GM18870 (cell line): ENCODE measurements at regions not wholly inside any gene's neighbourhood (a gene's known extent, or its start where the extent isn't known, plus 50 kb on each side); places are given as distances from the start of the nearest gene placed in this dataset.
"Not testable (repeated sequence)": the region's sequence is repeated elsewhere in the genome, so short reads cannot be mapped to it uniquely, and the experiment has no call there.

Experiments used
- ATAC-seq: cut with Tn5 transposase; IDR thresholded peaks from one replicate; pipeline ENCODE4 v1.9.1; 2021; ENCODE audit warnings: moderate library complexity; ENCODE audit not compliant: unreplicated experiment

DNA sequence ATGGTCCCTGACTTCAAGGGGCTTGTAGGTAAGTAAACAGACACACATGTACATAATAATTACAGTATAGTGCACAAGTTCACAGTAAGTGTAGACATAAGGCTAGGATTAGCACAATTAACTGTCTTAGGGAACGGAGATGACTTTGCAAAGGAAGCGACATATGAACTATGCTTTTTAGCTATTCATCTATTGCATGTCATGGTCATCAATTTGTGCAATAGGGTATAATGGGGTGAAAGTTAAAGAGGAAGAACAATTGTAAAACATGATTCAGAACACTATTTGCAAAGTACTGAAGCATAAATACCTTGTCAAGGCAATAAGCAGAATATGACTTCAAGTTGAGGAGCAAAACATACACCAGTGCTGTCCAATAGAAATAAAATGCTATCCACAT lies 112.3 kb upstream of the SLC8A1 start:
- no peak for ATAC-seq

DNA sequence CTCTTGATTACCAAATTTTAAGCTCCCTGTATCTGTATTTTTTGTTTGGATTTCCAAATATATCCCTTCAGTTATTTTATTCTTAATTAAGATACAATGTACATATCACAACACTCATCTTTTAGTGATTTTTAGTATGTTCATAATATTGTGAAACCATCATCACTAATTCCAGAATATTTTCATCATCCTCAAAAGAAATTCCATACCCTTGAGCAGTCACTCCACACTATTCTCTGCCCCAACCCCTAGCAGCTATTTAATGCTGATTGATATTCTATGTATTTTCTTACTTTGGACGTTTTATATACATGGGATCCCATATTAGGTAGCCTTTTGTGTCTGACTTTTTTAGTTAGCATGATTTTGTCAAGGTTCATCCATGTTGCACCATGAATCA lies 127.4 kb upstream of the SLC8A1 start:
- ATAC-seq: no peak

DNA sequence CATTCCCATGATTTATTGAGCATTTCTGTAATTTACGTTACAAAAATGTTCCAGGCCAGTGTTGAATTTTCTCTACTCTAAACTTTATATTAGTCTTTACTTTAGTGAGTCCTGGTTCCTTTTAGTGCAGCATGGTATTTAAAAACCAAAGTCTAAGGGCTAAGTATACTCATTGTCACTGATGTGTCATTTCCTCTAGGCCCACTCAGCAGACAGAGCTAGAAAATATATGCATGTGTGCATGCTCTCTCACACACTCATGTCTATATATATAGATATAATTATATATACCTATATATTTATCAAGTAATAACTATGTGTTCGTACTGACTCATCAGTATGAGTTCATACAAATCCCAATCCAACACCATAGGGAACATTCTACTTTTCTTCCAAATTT lies 132.5 kb upstream of the SLC8A1 start:
- no peak for ATAC-seq

DNA sequence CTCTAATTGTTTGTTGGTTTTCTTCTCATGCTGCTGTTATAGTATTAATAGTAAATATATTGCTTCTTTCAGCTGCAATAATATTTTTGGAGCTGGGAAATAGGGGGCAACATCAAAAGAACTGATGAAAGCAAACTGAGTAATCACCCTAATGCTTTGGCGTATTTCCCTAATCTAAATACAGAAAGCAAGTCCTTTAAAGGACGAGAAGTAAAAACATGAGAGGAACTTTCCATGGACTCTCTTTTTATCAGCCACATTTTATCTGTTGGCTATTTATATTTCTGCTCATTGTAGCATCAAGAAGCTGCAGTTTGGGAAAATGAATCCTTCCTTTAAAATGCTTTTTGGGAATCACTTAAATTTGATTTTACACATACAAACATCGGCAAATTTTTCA lies 139.9 kb upstream of the SLC8A1 start:
- ATAC-seq: no peak

DNA sequence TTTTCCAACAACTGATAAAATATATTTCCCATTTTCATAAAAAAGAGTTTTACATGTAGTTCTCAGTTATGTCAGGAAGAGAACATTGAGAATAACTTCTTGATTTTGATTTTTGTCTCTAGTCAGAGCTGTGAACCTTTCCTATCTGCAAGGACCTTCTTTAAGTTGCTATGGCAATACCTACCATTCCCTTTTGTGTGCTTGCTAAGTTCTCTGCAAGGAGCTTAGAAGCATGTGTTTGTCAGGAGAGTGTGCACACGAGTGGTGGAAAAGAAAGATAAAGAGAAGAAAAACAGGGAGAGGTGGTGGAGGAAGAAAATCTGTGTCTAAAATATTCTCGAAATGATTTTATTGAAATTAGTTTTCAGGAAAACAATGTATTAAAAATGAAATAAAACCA lies 140.3 kb upstream of the SLC8A1 start:
- ATAC-seq: no peak

DNA sequence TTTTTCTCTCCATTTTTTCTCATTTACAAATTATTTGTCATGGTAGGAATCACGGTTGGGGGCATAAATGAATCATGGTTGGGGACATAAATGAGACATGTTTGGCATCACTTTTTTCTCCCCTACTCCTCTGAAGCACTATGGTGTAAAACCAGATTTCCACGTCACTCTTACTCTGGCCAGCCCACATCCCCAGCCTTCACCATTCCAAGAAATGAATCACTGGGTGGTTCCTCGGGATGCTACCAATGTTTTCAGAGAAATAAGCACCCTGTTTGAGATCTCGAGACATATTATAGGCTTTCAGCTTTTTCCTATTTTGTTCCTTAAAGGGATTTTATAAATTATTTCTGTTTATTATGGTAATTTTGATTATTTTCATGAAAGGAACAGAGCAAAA lies 155.0 kb upstream of the SLC8A1 start:
- ATAC-seq: no peak

DNA sequence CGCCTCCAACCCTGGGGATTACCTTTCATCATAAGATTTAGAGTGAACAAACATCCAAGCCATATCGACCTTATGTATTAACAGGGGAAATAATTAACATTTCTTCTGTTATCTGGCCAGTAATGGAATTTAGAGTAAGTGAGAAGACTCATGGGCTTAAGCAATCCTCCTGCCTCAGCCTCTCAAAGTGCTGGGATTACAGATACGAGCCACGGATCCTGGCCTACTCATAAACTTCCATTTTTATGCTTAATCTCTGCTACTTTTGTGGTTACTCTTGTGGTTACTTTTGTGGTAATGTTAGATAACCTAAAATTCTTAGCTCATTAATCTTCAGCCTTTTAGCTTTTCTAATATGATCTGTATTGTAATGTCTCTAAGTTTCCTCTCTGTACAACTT lies 159.3 kb upstream of the SLC8A1 start:
- no peak for ATAC-seq

DNA sequence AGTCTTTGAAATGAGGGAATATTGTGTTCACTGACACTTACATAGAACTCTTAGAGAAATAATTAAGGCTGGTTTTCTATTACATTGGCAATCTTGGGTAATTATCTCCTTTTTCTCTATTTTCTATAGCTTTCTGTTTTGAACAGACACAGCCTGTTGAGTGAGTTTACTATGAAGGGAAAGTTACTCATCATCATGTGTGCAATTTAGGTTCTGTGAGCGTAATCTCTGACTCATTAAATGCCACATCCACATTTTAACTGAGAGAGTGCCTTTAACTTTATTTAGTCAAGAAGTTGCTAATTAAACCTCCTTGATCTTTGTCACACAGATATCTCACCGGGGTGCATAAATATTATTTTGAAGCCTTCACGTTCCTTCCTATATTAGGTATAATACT lies 174.0 kb upstream of the SLC8A1 start:
- no peak for ATAC-seq

DNA sequence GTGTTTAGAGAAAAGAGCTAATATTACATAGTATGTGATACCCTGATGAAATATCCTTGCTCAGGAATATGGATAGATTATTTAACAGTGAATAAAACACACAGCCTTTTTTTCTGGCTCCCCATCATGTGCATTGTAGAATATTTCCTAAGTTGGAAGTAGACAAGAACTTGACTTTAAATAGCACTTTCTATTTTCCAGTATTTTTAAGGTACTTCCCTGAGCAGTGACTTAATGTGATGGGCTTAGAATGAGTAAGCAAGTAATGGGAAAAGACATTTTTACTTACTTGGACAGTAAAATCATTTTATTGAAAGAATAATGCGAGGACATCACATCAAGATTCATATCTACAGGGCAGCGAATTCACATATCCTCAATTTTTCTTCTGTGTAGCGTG lies 176.7 kb upstream of the SLC8A1 start:
- ATAC-seq: no peak

DNA sequence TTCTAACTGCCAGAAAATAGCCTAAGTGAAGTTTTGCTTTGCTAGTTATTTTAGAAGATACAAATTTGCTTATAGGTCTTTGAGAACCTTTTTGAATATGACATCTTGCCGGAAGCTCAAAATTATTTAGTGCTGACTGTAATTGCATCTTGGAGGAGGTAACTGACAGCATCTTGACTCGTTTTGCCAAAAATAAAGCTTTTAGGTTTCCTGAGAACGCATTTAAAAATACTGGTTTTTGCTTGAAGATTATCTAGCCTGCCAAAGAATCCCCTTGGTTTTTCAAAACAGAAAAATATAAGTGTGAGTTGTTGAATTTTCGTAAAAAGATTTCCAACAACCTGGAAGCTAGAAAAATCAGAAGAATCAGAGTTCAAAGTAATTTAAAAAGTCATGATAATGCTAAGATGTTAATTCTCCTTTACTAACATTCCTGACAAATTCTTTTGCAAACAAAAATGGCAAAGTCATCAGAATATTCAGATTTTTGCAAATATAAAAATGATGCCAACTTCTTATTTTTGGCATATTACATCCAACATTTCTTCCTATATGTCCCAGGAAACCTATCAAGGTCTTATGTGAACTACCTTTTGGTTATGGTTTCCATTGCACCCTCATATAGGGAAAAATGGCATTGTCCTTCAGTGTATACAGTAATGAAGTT lies 178.0 kb upstream of the SLC8A1 start:
- ATAC-seq: no peak

DNA sequence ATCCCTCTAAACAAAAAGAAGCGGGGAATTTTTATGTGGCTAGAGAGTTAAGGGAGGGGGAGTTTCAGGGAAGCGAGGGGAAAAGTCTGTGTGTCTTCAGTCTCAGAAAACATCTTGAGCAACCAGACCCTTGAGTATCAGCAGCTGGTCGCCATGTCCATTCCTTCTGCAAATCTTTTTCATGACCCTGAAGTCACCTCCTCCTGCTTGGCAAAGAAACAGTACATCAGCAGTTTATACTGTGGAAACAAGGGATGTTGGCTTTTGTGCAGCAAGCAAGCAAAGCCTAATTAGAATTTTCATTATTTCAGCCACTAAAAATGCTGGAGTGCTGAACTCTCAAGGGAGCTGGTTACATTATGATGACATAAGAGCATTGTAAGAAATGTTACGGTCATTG lies 187.4 kb upstream of the SLC8A1 start:
- no peak for ATAC-seq

DNA sequence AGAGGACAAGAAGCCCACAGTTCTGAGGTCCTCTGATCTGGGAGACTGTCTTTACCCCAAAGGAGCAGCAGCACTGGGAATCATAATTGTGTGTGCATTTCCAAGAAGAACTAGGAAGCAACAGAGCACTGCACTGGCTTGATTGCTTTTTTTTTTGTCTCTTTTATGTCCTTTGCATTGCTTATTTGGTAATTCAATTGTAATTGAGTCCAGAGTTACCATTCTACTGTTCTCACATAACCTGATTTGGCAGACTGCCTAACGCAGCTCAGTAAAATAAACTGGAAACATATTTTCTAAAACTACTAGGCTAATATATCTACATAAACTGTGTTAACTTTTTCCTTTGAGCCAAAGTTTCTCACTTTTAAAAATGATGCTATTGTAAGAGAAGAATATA lies 190.3 kb upstream of the SLC8A1 start:
- ATAC-seq: no peak

DNA sequence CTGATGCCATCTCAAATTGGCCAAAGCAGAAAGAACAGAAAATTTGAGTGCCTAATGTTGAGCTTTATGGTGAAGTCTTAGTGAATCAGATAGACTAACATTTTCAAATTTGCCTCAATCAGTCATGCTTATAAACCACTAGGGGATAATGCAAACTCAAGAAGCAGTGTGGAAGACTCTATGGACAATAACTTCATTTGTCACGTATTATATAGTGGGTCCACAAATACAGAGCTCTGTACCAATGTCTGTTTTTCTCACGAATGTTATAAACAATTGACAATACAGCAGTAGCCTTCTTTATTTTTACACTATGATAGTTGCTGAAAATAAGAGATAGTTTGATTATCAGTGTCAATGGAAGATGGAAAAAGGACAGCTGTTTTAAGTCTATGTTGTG lies 190.8 kb upstream of the SLC8A1 start:
- ATAC-seq: no peak

DNA sequence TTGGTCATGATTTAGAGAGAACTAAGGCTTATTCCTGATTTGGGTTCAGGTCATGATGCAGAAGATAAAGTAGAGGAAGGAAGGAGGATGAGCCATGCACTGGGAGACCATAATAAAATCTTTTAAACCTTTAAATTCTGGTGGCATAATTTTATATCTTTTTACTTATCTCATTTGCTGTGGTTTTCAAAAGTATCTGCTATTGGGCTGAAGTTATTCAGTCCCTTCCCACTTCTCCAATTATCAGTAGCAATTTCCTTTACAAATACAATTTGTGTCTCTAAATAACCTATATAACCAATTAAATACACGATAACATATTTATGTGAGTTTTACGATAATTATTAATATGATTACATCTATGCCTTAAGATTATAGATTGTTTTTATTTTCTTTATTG lies 194.8 kb upstream of the SLC8A1 start:
- no peak for ATAC-seq

DNA sequence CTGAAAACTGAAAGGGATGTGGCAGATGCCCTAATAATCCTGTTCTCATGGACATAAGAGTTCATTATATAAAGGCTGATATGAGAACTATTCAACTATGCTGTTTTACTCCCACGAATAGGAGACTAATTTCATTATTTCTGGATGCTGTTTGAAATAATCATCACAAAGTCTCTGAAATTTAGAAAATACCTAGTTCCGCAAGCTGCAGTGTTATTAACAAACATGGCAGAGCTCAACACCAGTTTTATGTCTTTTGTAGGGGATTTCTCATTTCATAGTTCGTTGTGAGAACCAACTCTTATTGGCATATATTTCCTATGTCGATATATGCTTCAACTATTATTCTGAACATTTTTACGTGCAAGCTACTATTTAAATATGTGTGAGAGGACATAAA lies 200.3 kb upstream of the SLC8A1 start:
- no peak for ATAC-seq

DNA sequence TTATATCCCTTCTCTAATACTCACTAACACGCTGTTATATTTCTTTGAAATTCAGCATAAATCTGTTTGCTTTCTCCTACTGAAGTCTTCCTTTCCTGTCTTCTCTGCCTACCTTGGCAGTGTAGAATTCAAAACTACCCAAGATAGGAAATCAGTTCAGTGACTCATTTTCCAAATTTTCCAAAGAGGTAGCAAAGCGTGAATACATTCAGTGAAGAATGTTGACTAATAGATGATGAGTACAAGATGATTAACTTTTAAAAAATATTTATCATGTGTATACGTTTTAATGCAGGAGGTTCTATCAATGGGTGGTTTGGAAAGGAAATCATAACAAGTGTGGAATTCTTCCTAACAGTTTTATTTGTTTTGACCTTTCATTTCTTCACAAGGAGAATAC lies 201.9 kb upstream of the SLC8A1 start:
- ATAC-seq: no peak

DNA sequence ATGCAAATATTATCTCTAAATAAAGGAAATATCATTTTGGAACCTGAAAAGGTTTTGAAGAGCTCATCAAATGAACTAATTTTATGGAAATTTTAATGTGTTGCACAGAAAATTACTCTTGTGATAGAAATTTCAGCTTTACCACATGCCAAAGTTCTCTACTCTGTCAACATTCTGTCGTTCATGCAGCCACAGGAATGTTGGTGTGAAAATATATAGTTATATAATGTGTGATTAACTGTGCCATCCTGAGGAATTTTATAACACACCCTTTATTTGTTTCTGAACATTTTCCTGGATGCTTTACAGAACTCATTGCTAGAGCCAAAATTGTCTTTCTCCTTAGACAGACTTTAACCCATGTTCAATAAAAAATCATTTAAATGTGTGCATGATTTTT lies 202.5 kb upstream of the SLC8A1 start:
- no peak for ATAC-seq

DNA sequence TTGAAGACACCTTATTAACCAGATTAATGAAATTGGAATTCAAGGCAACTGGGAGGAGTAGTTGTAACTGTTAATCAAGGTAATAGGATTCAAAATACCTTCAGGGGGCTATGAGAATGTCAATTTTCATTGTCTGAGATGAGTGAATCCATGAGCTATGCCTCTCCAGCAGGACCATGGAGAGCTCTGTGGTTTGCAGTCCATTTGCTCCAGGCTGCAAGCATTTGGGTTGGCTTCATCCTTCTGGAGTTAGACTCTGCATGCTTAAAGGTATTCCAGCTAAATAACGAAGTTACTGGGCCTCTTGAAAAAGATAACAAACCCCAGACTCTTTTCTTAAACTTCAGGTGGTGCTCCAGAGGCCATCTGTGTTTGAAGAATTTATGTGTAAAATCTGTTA lies 207.1 kb upstream of the SLC8A1 start:
- no peak for ATAC-seq

DNA sequence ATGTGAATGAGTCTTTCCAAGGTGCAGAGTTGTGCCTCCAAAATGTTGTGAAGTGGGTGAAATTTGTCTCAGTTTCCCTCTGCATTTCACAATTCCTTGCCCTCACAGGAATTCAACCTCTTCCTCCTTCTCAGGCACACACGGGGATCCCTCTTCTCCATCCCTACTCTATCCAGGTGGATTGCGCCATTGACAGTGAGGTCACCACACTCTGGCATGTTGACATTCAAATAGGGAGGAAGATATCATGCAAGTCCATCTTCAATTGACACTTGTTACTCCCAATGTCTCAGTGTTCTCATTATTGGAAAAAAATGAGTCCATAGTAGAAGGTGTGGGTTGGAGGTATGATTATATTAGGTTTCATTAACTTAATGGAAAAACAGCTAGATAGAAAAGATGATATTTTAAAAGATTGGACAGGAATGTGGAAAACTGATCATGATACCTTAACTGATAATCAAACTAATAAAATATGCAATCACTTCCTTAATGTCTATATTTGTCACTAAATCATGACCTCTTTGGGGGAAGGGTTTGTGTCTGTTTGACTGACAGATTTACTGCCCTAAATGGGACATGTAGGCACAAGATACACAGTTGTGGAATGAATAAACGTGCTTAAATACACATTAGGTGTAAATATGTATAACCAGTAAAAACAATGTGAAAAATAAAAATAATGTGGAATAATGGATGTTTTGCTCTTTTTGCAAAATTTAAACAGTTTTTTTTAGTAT lies 213.8 kb upstream of the SLC8A1 start:
- ATAC-seq: no peak

DNA sequence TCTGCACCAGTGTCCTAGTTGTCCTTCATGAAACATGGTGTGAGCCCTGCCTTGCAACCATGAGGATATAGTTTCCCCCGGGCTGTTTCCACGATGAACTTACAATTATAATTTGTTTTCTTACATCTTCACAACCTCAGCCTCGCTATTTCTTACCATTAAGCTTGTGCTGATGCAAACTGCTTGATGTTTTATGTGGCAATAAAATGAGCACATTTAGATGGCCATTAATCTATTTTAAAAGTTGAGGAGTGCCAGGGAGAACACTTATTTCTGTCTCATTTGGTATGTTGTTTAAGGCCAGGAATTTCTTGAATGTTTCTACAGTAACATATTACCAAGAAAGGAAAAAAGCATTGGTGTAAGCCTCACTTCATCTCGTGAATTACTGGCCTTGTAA lies 214.5 kb upstream of the SLC8A1 start:
- no peak for ATAC-seq

DNA sequence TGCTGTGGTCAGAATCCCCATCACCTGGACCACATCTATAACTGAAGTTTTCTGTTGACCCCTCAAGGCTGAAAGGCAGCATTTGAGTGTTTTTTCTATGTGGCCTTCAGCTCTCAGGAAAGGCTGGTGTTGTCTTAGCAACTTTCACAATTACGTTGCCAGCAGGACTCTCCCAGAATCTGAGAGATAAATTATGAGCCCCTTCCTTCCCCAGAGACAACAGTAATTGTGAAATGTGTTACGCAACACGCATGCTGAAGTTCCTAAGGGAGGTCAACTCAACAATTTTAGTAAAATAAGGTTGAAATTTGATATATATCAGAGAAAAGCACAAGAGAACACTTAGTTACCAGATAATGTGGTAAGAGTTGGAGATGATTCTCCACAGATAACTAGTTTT lies 216.5 kb upstream of the SLC8A1 start:
- ATAC-seq: no peak

DNA sequence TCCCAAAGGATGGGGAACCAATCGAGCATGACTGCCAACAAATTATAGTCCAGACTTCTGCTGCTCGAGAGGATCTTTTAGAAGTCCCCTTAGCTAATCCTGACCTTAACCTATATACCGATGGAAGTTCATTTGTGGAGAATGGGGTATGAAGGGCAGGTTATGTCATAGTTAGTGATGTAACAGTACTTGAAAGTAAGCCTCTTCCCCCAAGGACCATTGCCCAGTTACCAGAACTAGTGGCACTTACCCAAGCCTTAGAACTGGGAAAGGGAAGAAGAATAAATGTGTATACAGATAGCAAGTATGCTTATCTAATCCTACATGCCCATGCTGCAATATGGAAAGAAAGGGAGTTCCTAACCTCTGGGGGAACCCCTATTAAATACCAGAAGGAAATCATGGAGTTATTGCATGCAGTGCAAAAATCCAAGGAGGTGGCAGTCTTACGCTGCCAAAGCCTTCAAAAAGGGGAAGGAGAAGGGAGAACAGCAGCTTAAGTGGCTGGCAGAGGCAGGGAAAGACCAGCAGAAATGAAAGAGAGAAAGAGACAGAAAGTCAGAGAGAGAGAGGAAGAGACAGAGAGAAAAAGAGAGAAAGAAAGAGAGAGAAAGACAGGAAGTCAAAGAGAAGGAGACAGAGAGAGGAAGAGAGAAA lies 224.4 kb upstream of the SLC8A1 start:
- ATAC-seq: not testable (repeated sequence)
